HUES48 (cell line): ENCODE measurements at regions not wholly inside any gene's neighbourhood (a gene's known extent, or its start where the extent isn't known, plus 50 kb on each side); places are given as distances from the start of the nearest gene placed in this dataset.

Source experiments
- H3K27ac ChIP-seq: one replicate; pipeline ENCODE4 v1.7.0; 2013; ENCODE audit warnings: low read depth, low read length, inconsistent platforms
- H3K27me3 ChIP-seq: 2 replicates; pipeline ENCODE4 v1.6.1; 2013; ENCODE audit warnings: mild to moderate bottlenecking, low read length; ENCODE audit not compliant: control insufficient read depth, insufficient read depth
- H3K36me3 ChIP-seq: 2 replicates; pipeline ENCODE4 v1.6.1; 2013; ENCODE audit warnings: low read length; ENCODE audit not compliant: control insufficient read depth, insufficient read depth
- H3K4me1 ChIP-seq: 2 replicates; pipeline ENCODE4 v1.6.1; 2013; ENCODE audit warnings: mild to moderate bottlenecking, low read length; ENCODE audit not compliant: control insufficient read depth, insufficient read depth
- H3K4me3 ChIP-seq: 2 replicates; pipeline ENCODE4 v1.5.1; 2013; ENCODE audit warnings: mild to moderate bottlenecking, low read depth, low read length
- H3K9ac ChIP-seq: 2 replicates; pipeline ENCODE4 v1.6.1; 2013; ENCODE audit warnings: mild to moderate bottlenecking, low read depth, low read length, moderate library complexity
- H3K9me3 ChIP-seq: 2 replicates; pipeline ENCODE4 v1.6.1; 2013; ENCODE audit warnings: low read length; ENCODE audit not compliant: control insufficient read depth, insufficient read depth

DNA sequence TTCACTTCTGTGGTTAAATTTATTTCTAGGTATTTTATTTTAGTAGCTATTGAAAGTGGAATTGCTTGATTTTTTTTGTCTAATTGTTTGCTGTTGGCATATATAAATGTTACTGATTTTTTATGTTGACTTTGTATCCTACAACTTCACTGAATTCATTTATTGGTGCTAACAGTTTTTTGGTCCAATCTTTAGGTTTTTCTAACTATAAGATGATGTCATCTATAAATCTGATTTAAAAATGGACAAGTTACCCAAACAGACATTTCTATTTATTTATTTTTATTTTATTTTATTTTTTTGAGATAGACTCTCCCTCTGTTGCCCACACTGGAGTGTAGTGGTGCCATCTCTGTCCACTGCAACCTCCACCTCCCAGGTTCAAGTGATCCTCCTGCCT is 162.3 kb downstream of the COX7C start:
- Histone ChIP-seq H3K9ac (no peak overlapping the region), H3K9me3 (no peaks in the 10 kb centered on the region), H3K4me3 (no peak overlapping the region), H3K27ac (no peak overlapping the region), H3K27me3 (no peaks in the 10 kb centered on the region), H3K4me1 (no peaks in the 10 kb centered on the region), H3K36me3 (no peaks in the 10 kb centered on the region)

DNA sequence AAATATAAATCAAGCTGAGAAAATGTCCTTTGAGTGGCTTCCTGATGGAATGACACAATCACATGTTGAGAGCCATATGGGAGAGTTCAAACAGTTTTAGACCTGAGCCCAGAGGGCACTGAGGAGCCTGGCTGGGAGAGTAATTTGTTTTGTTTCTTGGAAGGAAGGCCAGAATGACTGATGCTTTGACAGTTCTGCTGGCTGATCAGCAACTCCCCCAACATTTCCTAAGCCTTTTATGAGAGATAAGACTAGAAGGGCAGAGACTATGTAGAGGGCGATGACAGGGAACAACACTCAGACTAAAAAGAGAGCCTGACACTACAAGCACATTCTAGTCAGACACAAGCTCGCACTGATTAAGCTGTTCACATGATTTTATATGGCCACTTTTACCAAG is 169.2 kb downstream of the COX7C start:
- Histone ChIP-seq H3K27me3 (no peaks in the 10 kb centered on the region), H3K27ac (no peak overlapping the region), H3K9me3 (no peaks in the 10 kb centered on the region), H3K36me3 (no peaks in the 10 kb centered on the region), H3K4me3 (no peak overlapping the region), H3K4me1 (no peaks in the 10 kb centered on the region), H3K9ac (no peak overlapping the region)

DNA sequence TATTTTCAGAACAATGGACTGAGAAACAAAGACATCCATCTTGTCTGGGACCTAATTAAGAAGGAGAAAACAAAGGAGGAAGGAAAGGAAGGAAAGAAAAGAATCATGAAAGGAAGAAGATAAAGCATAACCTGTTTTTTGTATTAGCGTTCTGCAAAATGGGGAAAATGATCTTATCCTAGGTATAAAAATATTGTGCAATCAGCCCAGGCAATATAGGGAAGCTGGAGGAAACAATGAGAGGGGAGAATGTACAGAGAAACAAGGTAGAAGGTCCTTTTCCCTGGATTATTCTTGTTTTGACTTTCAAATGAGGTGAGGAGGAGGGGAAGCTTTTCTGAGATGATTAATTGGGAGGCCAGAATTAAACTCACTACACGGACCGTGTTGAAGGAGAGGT is 177.9 kb downstream of the COX7C start:
- Histone ChIP-seq H3K9ac (no peak overlapping the region), H3K4me3 (no peak overlapping the region), H3K27ac (no peak overlapping the region), H3K27me3 (no peaks in the 10 kb centered on the region), H3K36me3 (no peaks in the 10 kb centered on the region), H3K4me1 (peaks cover 20% of the 10 kb centered on the region), H3K9me3 (no peaks in the 10 kb centered on the region)

DNA sequence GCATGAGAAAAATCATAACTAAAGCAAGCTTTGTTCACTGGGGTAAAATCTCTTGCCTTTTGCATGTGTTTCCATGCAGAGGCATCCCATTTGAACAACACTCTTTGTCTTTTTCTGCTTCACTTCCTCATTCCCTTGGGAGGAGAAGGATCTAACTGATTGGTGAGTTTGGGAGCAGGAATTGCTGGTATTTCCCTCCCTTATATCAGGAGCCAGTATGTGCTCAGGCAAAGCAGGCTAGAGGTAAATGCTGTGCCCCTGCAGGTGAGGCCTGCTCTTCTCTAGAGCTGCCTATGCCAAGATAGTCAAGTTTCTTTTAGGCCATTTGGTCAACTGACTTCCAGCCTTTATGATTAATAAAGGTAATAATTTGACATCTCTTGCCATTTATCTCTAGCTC is 179.9 kb downstream of the COX7C start:
- Histone ChIP-seq H3K9ac (no peak overlapping the region), H3K36me3 (no peaks in the 10 kb centered on the region), H3K4me3 (no peak overlapping the region), H3K9me3 (no peaks in the 10 kb centered on the region), H3K27me3 (no peaks in the 10 kb centered on the region), H3K4me1 (peaks cover 20% of the 10 kb centered on the region), H3K27ac (no peak overlapping the region)

DNA sequence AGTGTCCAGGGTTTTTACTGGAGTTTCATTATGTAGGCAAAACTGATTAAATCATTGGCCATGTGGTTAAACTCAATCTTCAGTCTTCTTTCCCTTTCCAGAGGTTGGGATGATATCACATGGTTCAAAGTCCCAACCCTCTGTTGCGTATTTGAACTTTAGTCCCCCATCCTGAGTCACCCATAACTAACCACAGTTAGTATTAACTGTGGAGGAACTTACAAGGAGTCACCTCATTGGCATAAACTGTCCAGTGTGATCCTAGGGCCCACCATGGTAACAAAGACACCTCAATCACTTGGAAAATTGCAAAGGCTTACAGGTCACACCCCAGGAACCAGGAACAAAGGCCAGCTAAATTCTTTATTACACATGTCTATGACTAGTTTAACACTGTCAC is 188.5 kb downstream of the COX7C start:
- Histone ChIP-seq H3K27ac (no peak overlapping the region), H3K36me3 (no peaks in the 10 kb centered on the region), H3K4me1 (0 out of 2 replicates have a peak, but pooled peaks cover 4% of the 10 kb centered on the region), H3K27me3 (no peaks in the 10 kb centered on the region), H3K9ac (no peak overlapping the region), H3K9me3 (peaks cover 11% of the 10 kb centered on the region; the same call in 1 of the 2 replicates), H3K4me3 (no peak overlapping the region)

DNA sequence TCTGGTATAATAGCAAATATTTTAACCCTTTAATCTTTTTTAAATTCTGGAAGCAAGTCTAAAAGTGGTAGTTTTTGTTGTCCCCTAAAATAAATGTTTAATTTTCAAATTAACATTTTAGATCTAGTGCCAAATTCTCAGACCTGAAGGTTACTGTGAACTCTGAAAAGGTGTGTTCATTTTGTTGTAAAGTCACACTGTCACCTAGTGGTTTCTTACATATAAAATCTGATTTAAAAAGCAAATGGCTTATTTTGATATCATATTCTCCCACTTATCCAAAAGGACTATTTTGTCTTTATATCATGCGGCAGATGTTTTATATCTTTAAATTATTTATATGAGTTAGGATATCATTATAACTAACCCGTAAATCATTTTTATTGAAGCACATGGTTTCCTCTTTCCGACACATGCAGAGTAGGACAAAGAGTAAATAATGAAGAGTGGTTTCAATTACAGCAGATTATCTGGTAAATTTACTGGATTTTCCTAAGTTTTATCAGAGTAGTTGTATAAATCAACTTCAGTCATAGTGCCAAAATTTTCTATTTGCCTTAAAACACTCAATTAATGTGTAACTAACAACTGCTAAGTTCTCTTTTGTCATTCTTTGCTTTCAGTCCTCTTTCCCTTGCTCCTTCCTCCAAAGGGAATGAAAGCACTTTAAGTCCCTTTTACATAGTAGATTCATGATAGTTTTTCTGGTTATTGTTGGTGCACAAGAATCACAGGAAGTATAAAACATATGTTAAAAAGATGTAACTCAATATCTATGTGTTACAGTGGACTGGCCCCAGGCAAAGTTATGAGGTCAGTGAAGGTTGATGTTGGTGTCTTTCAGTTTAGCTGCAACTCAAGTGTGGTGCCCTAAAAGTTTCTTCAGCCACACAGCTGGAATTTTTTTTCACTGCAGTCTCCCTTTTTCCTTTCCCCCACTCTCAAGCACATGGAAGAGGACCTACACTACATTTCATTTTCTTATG is 189.6 kb downstream of the COX7C start:
- Histone ChIP-seq H3K9ac (no peak overlapping the region), H3K4me3 (no peak overlapping the region), H3K27me3 (no peaks in the 10 kb centered on the region), H3K36me3 (no peaks in the 10 kb centered on the region), H3K9me3 (peaks cover 11% of the 10 kb centered on the region; the same call in 1 of the 2 replicates), H3K4me1 (0 out of 2 replicates have a peak, but pooled peaks cover 4% of the 10 kb centered on the region), H3K27ac (no peak overlapping the region)

DNA sequence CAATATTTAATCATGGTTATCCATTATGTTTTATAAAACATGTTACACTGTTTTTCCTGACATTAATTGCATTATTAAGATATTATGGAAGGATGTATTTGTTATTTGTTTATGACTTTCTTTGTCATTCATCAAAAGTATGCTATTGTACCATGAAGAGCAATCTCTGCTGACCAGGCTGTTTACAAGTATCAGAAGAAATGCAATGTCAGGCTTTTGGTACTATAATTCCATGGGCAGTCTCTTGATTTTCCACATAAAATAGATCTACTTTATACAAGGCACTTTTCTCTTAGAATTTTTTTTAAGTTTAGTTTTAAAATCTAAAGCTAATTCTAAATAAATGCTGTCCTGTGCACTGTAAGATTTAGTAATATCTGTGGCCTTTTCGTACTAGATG is 196.6 kb downstream of the COX7C start:
- Histone ChIP-seq H3K9me3 (no peaks in the 10 kb centered on the region), H3K9ac (no peak overlapping the region), H3K27me3 (no peaks in the 10 kb centered on the region), H3K4me1 (no peaks in the 10 kb centered on the region), H3K36me3 (no peaks in the 10 kb centered on the region), H3K27ac (no peak overlapping the region), H3K4me3 (no peak overlapping the region)

DNA sequence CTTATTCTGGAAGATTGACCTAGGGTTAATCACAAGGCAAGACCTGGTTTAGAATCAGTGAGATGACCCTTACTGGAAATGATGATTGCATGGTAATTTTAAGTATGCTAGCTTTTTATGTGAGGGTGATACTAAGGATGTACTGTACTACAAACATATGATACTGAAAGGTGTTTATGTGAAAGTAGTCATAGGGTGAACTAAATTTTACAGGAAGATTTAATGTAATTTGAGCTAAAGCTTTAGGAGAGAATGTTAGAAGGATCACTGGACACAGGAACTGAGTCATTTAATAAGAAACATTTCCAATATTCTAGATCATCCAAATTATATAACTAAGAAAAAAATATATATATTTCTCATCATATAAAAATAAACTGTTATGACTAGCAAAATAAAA is 197.2 kb downstream of the COX7C start:
- H3K27me3 ChIP-seq = no peaks in the 10 kb centered on the region
- no peaks in the 10 kb centered on the region for H3K36me3 ChIP-seq
- no peak overlapping the region for H3K4me3 ChIP-seq
- H3K9ac ChIP-seq = no peak overlapping the region
- H3K4me1 ChIP-seq = no peaks in the 10 kb centered on the region
- H3K9me3 ChIP-seq = no peaks in the 10 kb centered on the region
- no peak overlapping the region for H3K27ac ChIP-seq

DNA sequence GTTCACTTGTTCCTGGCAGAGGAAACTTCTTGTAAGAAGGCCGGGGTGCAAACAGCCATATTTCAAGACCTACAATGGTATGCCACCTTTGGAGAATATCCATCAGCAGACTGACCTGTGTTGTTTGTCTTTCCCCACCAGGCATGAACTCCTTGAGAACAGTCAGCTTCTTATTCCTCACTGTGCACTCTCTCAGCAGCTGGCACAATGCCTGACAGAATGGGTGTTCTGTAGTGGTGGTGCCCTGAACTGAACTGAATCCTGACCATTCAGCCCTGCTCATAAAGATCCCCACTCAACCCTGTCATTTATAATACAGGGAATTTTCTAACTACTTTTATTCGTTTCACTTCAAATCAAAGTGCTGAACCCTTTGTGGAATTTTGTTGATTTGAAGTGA is 206.9 kb downstream of the COX7C start:
- no peaks in the 10 kb centered on the region for H3K36me3 ChIP-seq
- H3K4me1 ChIP-seq = no peaks in the 10 kb centered on the region
- H3K27me3 ChIP-seq = no peaks in the 10 kb centered on the region
- H3K27ac ChIP-seq = no peak overlapping the region
- no peaks in the 10 kb centered on the region for H3K9me3 ChIP-seq
- H3K4me3 ChIP-seq = no peak overlapping the region
- no peak overlapping the region for H3K9ac ChIP-seq

DNA sequence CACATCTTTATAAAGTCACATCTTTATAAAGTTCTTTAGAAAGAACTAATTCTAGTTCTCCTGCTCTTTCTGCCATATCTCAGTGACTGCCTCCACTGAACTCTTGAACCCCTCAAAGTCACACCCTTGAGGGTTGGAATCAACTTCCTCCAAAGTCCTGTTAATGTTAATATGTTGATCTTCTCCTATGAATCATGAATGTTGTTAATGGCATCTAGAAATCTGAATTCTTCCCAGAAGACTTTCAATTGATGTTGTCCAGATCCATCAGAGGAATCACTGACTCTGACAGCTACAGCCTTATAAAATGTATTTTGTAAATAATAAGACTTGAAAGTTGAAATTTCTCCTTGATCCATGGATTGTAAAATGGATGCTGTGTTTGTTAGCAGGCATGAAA is 213.4 kb downstream of the COX7C start:
- Histone ChIP-seq H3K36me3 (no peaks in the 10 kb centered on the region), H3K9me3 (no peaks in the 10 kb centered on the region), H3K4me1 (no peaks in the 10 kb centered on the region), H3K4me3 (no peak overlapping the region), H3K9ac (no peak overlapping the region), H3K27ac (no peak overlapping the region), H3K27me3 (no peaks in the 10 kb centered on the region)

DNA sequence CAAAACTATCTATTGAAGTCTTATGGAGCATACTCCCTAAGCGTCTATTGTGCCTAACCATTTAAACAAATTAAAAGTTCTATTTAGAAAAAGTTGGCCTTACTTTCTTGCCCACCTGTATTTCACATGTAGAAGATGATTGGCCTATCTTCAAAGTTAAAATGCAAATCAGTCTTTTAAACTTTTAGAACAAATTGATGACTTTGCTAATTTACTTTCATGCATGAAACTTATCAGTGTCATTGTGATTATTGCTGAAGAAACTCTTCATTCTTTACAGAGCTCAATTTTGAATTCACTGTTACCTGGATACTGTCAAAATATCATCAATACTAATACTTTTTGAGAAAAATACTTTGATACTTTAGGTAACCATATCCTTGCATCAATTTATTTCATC is 216.1 kb downstream of the COX7C start:
- Histone ChIP-seq H3K9me3 (no peaks in the 10 kb centered on the region), H3K36me3 (no peaks in the 10 kb centered on the region), H3K9ac (no peak overlapping the region), H3K4me3 (no peak overlapping the region), H3K27me3 (no peaks in the 10 kb centered on the region), H3K27ac (no peak overlapping the region), H3K4me1 (no peaks in the 10 kb centered on the region)
